GM12878 (cell line): ENCODE measurements at regions not wholly inside any gene's neighbourhood (a gene's known extent, or its start where the extent isn't known, plus 50 kb on each side); places are given as distances from the start of the nearest gene placed in this dataset.
"Not testable (repeated sequence)": the region's sequence is repeated elsewhere in the genome, so short reads cannot be mapped to it uniquely, and the experiment has no call there.

Experiments used
- ATF7 ChIP-seq: fragments of 450-650 bp; IDR thresholded peaks from 2 replicates; pipeline ENCODE4 v1.6.1; 2016; ENCODE audit warnings: low read depth, mild to moderate bottlenecking
- HDGF ChIP-seq: fragments of 450-650 bp; IDR thresholded peaks from 2 replicates; pipeline ENCODE4 v1.6.1; 2016; ENCODE audit warnings: antibody characterized with exemption
- TF ChIP-seq, protein P1 (sequence below), 3 experiments: IDR thresholded peaks in 2 of 3; conservative IDR thresholded peaks in 1 of 3; 2 replicates each; pipeline ENCODE4 v1.5.1; 2011; ENCODE audit warnings: low read depth in 3 of 3, low read length in 3 of 3, mild to moderate bottlenecking in 3 of 3, control low read depth in 2 of 3, moderate library complexity in 2 of 3, inconsistent platforms in 1 of 3, mixed read lengths in 1 of 3; ENCODE audit not compliant: control insufficient read depth in 2 of 3, insufficient read depth in 1 of 3; ENCODE audit errors: extremely low read depth in 1 of 3

DNA sequence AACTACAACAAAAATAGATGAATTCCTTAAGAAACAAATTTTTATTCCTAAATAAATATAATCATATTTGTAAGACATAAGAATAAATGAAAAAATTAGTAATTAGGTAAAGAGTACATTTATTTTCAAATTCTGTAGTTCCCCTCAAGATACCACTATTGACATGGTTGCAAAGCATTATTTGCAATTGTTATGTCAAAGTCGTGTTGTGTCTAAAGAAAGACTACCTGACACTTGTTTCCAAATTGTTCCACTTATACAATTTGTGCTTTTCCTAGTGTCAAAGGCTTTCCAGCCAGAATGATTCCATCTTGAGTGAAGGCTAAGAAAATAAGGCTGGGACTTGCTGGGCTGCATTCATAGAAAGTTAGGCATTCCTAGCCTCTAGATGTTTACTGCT, 278.4 kb downstream of the SPATA31A6 start:
- TF ChIP-seq, protein P1, sequence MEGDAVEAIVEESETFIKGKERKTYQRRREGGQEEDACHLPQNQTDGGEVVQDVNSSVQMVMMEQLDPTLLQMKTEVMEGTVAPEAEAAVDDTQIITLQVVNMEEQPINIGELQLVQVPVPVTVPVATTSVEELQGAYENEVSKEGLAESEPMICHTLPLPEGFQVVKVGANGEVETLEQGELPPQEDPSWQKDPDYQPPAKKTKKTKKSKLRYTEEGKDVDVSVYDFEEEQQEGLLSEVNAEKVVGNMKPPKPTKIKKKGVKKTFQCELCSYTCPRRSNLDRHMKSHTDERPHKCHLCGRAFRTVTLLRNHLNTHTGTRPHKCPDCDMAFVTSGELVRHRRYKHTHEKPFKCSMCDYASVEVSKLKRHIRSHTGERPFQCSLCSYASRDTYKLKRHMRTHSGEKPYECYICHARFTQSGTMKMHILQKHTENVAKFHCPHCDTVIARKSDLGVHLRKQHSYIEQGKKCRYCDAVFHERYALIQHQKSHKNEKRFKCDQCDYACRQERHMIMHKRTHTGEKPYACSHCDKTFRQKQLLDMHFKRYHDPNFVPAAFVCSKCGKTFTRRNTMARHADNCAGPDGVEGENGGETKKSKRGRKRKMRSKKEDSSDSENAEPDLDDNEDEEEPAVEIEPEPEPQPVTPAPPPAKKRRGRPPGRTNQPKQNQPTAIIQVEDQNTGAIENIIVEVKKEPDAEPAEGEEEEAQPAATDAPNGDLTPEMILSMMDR (IDR thresholded peaks at IDR 0.05 in 2 of 3, conservative IDR thresholded peaks at IDR 0.05 in 1 of 3; ENCODE audit: control insufficient read depth in 2 of 3, extremely low read depth in 1 of 3, insufficient read depth in 1 of 3, low read depth in 3 of 3, low read length in 3 of 3) = not testable (repeated sequence)
- TF ChIP-seq HDGF, ATF7: not testable (repeated sequence)
